SU-DHL-6 (cell line): ENCODE measurements at regions not wholly inside any gene's neighbourhood (a gene's known extent, or its start where the extent isn't known, plus 50 kb on each side); places are given as distances from the start of the nearest gene placed in this dataset.

Experiments
- H2AFZ ChIP-seq: fragments of 200-600 bp; sonication (generic); 2 replicates; pipeline ENCODE4 v1.6.1; 2014; ENCODE audit warnings: low read depth, mild to moderate bottlenecking, moderate library complexity, mixed read lengths, antibody characterized with exemption, low read length; ENCODE audit not compliant: severe bottlenecking
- H3F3A ChIP-seq: fragments of 200-600 bp; shearing (Covaris generic); 2 replicates; pipeline ENCODE4 v1.6.0; 2016; ENCODE audit warnings: antibody characterized with exemption, mild to moderate bottlenecking; ENCODE audit not compliant: insufficient read depth
- H3K27ac ChIP-seq: fragments of 200-600 bp; sonication (generic); 2 replicates; pipeline ENCODE4 v1.5.1; 2016; ENCODE audit warnings: low read depth, mild to moderate bottlenecking, low read length, moderate library complexity, mixed read lengths
- H3K27me3 ChIP-seq: fragments of 200-600 bp; sonication (generic), shearing (Covaris generic); 2 replicates; pipeline ENCODE4 v1.6.0; 2014; ENCODE audit warnings: mild to moderate bottlenecking, low read length
- H3K36me3 ChIP-seq: fragments of 200-600 bp; sonication (generic); 2 replicates; pipeline ENCODE4 v1.6.1; 2014; ENCODE audit warnings: mild to moderate bottlenecking, low read length, mixed read lengths
- H3K4me2 ChIP-seq: fragments of 300-600, 200-600 bp; shearing (Covaris generic), sonication (generic); 2 replicates; pipeline ENCODE4 v1.6.0; 2014; ENCODE audit warnings: low read length, low read depth, mild to moderate bottlenecking; ENCODE audit not compliant: poor library complexity, severe bottlenecking
- H3K4me3 ChIP-seq: fragments of 200-600 bp; sonication (generic); 2 replicates; pipeline ENCODE4 v1.5.1; 2014; ENCODE audit warnings: antibody characterized with exemption, low read length, mild to moderate bottlenecking, mixed read lengths; ENCODE audit not compliant: insufficient read depth, poor library complexity, severe bottlenecking
- H3K79me2 ChIP-seq: fragments of 200-600 bp; sonication (generic); 2 replicates; pipeline ENCODE4 v1.6.1; 2014; ENCODE audit warnings: mild to moderate bottlenecking, low read length, moderate library complexity; ENCODE audit not compliant: insufficient read depth
- H3K9ac ChIP-seq: fragments of 200-600 bp; sonication (generic); 2 replicates; pipeline ENCODE4 v1.7.0; 2014; ENCODE audit warnings: mild to moderate bottlenecking, low read length
- H3K9me2 ChIP-seq: fragments of 200-600 bp; sonication (generic); replicated peaks from 2 replicates; pipeline ENCODE4 v1.6.1; 2014; ENCODE audit warnings: low read length; ENCODE audit not compliant: insufficient read depth
- H3K9me3 ChIP-seq: fragments of 200-600 bp; sonication (generic); 2 replicates; pipeline ENCODE4 v1.6.1; 2014; ENCODE audit warnings: low read length, mixed read lengths; ENCODE audit not compliant: insufficient read depth
- H4K20me1 ChIP-seq: fragments of 200-600 bp; sonication (generic); 2 replicates; pipeline ENCODE4 v1.6.1; 2014; ENCODE audit warnings: low read depth, mild to moderate bottlenecking, antibody characterized with exemption, low read length, moderate library complexity, mixed read lengths
- CTCF ChIP-seq: fragments of 200-600 bp; sonication (generic); IDR thresholded peaks from one replicate; pipeline ENCODE4 v1.5.1; 2017; ENCODE audit warnings: antibody characterized with exemption, mild to moderate bottlenecking, low read length, moderate library complexity; ENCODE audit not compliant: insufficient read depth, poor library complexity, severe bottlenecking
- EZH2phosphoT487 ChIP-seq: fragments of 200-600 bp; sonication (generic), shearing (Covaris generic); conservative IDR thresholded peaks from 2 replicates; pipeline ENCODE4 v1.6.1; 2018; ENCODE audit warnings: mild to moderate bottlenecking, antibody characterized with exemption, low read length, moderate library complexity, mixed read lengths

- Histone ChIP-seq H3K79me2 (no peaks in the 10 kb centered on the region), H3K27ac (no peak overlapping the region), H3K36me3 (no peaks in the 10 kb centered on the region), H3K9me2 (no peaks in the 10 kb centered on the region), H3K9ac (no peak overlapping the region), H3K4me3 (no peak overlapping the region), H3K4me2 (no peak overlapping the region), H3K27me3 (no peaks in the 10 kb centered on the region), H3F3A (no peaks in the 10 kb centered on the region), H3K9me3 (no peaks in the 10 kb centered on the region), H2AFZ (no peak overlapping the region), H4K20me1 (no peaks in the 10 kb centered on the region)
- TF ChIP-seq CTCF (no peak), EZH2phosphoT487 (no peak)
Measured at GRCh38 chr18:30908381-30908780, 134.2 kb downstream of the DSC3 start.

DNA sequence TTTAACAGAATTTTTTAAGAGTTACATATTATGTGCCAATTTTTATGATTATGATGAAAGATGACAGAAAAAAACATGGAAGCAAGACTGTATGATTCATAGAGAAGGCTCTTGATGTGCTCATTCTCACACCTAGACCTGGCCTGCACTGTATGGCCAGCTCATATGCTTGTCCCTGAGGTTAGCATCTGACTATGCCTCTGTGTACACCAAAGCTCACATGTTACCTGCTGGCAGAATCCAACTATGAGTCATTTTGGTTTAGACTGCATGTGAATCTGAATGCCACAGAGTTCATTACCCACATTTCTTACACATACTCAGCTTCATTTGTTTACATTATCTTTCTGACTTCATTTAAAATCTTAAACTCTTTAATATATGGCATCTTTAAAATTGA, 139.0 kb downstream of the DSC3 start:
- Histone ChIP-seq H3K36me3 (no peaks in the 10 kb centered on the region), H3K9me2 (no peaks in the 10 kb centered on the region)
- TF ChIP-seq CTCF, result no peak
- no peak for TF ChIP-seq EZH2phosphoT487

GRCh38 chr18:30889519-30890301, 152.8 kb downstream of the DSC3 start:
- H3K4me2 ChIP-seq, result no peak overlapping the region
- no peaks in the 10 kb centered on the region for H4K20me1 ChIP-seq
- H3F3A ChIP-seq, result no peaks in the 10 kb centered on the region
- no peaks in the 10 kb centered on the region for H3K27me3 ChIP-seq
- no peak overlapping the region for H3K27ac ChIP-seq
- TF ChIP-seq CTCF (no peak), EZH2phosphoT487 (no peak)
- no peaks in the 10 kb centered on the region for H3K79me2 ChIP-seq
- no peaks in the 10 kb centered on the region for H3K36me3 ChIP-seq
- no peak overlapping the region for H3K4me3 ChIP-seq
- no peak overlapping the region for H3K9ac ChIP-seq
- no peaks in the 10 kb centered on the region for H3K9me3 ChIP-seq
- H2AFZ ChIP-seq, result no peak overlapping the region
- H3K9me2 ChIP-seq, result no peaks in the 10 kb centered on the region

More for the DNA sequence above, 139.0 kb downstream of the DSC3 start:
- no peaks in the 10 kb centered on the region for H3K79me2 ChIP-seq
- no peak overlapping the region for H2AFZ ChIP-seq
- H3K4me2 ChIP-seq, result no peak overlapping the region
- no peaks in the 10 kb centered on the region for H4K20me1 ChIP-seq
- H3K4me3 ChIP-seq, result no peak overlapping the region
- no peak overlapping the region for H3K9ac ChIP-seq
- H3K27ac ChIP-seq, result no peak overlapping the region
- H3K27me3 ChIP-seq, result no peaks in the 10 kb centered on the region
- H3K9me3 ChIP-seq, result no peaks in the 10 kb centered on the region
- no peaks in the 10 kb centered on the region for H3F3A ChIP-seq
